GM06990 (cell line): ENCODE measurements at regions not wholly inside any gene's neighbourhood (a gene's known extent, or its start where the extent isn't known, plus 50 kb on each side); places are given as distances from the start of the nearest gene placed in this dataset.

Experiments
- DNase-seq: peaks from one replicate; pipeline ENCODE4 v3.0.0-alpha.2; 2011; ENCODE audit not compliant: insufficient read length; ENCODE audit errors: extremely low read depth
- H3K27me3 ChIP-seq: replicated peaks from 2 replicates; pipeline ENCODE4 v1.6.0; 2011; ENCODE audit warnings: low read length; ENCODE audit not compliant: control insufficient read depth, insufficient read depth
- H3K36me3 ChIP-seq: 2 replicates; pipeline ENCODE4 v1.5.1; 2011; ENCODE audit warnings: low read length; ENCODE audit not compliant: control insufficient read depth, insufficient read depth
- H3K4me3 ChIP-seq: replicated peaks from 2 replicates; pipeline ENCODE4 v1.5.1; 2011; ENCODE audit warnings: low read depth, mild to moderate bottlenecking, control low read depth, low read length
- TF ChIP-seq, protein P1 (sequence below): IDR thresholded peaks from 2 replicates; pipeline ENCODE4 v1.5.1; 2011; ENCODE audit warnings: low read length, control low read depth, mild to moderate bottlenecking, inconsistent platforms; ENCODE audit not compliant: insufficient read depth, poor library complexity, severe bottlenecking

DNA sequence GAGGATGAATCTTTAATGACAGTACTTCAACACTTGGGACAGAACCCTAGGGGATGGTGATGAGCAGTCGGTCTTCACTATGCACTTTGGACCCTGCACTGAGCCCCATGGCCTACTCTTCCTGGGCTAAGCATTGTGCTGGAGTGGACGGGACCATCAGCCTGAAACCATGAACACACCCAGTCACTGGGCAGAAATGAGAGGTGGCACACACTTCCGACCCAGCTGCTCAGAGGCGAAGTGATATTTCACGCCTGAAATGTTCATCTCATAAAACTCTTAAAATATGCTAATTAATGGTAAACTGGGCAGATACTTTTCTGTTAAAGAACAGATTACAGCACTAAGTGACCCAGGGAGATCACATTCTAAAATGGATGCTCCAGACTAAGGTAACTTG is 150.3 kb upstream of the NDUFV2 start:
- TF ChIP-seq, protein P1, sequence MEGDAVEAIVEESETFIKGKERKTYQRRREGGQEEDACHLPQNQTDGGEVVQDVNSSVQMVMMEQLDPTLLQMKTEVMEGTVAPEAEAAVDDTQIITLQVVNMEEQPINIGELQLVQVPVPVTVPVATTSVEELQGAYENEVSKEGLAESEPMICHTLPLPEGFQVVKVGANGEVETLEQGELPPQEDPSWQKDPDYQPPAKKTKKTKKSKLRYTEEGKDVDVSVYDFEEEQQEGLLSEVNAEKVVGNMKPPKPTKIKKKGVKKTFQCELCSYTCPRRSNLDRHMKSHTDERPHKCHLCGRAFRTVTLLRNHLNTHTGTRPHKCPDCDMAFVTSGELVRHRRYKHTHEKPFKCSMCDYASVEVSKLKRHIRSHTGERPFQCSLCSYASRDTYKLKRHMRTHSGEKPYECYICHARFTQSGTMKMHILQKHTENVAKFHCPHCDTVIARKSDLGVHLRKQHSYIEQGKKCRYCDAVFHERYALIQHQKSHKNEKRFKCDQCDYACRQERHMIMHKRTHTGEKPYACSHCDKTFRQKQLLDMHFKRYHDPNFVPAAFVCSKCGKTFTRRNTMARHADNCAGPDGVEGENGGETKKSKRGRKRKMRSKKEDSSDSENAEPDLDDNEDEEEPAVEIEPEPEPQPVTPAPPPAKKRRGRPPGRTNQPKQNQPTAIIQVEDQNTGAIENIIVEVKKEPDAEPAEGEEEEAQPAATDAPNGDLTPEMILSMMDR: no peak
- no peaks in the 10 kb centered on the region; the same call in 1 of the 2 replicates for H3K27me3 ChIP-seq
- no peak for DNase-seq
- H3K36me3 ChIP-seq: no peaks in the 10 kb centered on the region
- H3K4me3 ChIP-seq: no peak overlapping the region

DNA sequence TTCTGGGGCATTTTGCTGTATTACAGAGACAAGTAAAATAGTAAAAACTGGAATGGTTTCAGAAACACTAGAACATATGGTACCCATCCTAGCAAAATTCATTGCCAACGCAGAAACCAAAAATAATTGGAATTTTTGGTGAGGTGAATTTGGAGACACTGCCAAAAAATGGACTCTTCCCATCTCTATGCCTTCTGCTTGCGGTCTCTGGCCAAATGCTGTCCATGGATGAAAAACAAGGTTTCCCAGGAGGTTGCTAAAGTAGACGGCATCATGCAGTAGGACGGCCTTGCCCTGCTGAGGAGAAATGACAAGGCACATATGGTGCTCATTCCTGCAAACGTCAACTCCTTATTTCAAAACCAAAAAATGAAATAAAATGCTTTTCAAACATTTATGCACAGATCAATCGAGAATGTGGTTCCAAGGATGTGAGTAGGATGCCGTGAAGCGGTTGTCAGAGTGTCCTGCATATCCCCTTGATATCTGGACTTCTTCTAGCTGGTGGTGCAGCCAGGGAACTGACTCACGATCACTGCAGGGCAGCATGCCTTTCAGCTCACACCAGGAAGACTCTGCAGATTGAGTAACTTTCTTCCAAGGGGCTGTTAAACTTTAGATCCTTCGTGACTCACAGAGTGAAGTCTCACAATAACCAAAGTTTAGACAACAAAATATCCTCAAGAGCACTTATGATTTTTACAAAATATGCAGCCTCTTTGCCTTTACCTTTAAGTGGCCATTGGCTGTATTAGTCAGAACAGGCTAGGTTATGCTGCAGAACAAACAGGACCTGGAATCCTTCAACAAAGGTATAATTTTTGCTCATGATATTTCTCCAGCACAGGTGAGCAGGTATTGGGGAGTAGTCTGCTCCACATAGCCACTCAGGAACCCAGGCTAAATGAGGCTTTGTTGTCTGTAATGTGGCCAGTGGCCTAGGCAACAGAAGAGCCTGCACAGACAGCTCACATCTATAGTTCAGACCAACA is 149.4 kb upstream of the NDUFV2 start:
- TF ChIP-seq, protein P1: no peak
- Histone ChIP-seq H3K27me3 (no peaks in the 10 kb centered on the region; the same call in 1 of the 2 replicates), H3K36me3 (no peaks in the 10 kb centered on the region), H3K4me3 (no peak overlapping the region)
- DNase-seq: no peak

DNA sequence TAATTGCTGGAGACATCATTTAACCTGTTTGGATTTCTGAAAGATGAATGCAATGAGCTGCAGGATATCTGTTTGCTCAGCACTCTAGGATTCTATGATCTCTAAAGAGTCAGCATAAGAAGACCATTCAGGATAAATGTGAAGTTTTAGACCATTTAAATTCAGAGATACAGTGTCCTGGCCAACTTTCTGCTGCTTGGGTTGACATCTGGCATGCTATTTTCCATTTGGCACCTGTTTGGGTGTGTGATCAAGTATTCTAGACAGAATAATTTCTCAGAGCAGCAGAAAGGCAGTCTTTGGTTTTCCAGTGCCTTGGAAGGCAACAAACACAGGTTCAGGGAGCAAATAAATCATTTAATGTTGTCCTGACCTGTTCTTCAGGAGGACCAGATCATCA is 144.8 kb upstream of the NDUFV2 start:
- no peak for DNase-seq
- no peak overlapping the region for H3K4me3 ChIP-seq
- TF ChIP-seq, protein P1: no peak
- H3K36me3 ChIP-seq: no peaks in the 10 kb centered on the region
- no peaks in the 10 kb centered on the region for H3K27me3 ChIP-seq

DNA sequence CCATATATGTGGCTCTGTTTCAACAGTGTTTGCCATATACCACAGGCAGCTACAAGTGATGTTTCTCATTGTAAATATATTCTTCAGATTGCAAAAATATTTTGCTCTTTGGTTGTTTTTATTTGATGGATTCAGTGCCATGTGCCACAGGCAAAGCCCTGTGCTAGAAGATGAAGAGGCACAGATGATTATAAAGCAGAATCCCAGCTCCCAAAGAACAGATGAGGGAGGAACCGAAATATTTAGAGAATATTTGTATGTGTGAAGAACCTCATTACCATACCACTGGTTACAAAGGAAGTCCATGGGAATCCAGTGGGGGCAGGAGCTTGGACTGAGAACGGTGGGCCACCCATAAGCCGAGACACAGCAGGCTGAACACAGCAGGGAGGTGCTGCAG is 143.8 kb upstream of the NDUFV2 start:
- H3K4me3 ChIP-seq: no peak overlapping the region
- TF ChIP-seq, protein P1: no peak
- H3K27me3 ChIP-seq: no peaks in the 10 kb centered on the region
- no peak for DNase-seq
- H3K36me3 ChIP-seq: no peaks in the 10 kb centered on the region

DNA sequence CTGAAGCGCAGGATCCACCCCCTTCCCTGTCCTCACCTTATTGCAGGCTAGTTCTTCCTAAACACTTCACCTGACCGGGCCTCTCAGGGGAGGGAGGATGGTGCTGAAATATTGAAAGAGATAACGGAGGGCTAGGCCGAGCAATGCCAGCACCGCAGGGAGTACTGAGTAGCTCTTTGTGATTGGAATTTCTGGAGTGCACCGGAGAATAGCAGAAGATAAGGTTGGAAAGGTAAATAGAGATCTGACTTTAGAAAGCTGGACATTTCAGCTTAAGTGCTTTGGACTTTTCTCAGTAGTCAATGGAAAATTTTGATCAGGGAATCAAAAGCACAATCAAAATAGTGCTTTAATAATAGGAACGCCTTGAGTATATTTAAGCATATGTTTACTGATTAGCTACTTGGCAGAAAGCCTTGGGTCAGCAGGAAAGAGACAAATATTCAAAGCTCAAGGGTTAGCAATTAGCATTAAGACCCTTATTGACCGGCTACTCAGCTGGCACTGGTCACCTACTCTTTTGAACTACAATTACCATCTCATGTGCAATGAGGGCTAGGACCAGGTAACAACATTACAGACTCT is 142.9 kb upstream of the NDUFV2 start:
- TF ChIP-seq, protein P1: no peak
- Histone ChIP-seq H3K4me3 (no peak overlapping the region), H3K27me3 (no peaks in the 10 kb centered on the region), H3K36me3 (no peaks in the 10 kb centered on the region)
- no peak for DNase-seq
